ENCODE measurements at regions not wholly inside any gene's neighbourhood (a gene's known extent, or its start where the extent isn't known, plus 50 kb on each side); places are given as distances from the start of the nearest gene placed in this dataset.

DNA sequence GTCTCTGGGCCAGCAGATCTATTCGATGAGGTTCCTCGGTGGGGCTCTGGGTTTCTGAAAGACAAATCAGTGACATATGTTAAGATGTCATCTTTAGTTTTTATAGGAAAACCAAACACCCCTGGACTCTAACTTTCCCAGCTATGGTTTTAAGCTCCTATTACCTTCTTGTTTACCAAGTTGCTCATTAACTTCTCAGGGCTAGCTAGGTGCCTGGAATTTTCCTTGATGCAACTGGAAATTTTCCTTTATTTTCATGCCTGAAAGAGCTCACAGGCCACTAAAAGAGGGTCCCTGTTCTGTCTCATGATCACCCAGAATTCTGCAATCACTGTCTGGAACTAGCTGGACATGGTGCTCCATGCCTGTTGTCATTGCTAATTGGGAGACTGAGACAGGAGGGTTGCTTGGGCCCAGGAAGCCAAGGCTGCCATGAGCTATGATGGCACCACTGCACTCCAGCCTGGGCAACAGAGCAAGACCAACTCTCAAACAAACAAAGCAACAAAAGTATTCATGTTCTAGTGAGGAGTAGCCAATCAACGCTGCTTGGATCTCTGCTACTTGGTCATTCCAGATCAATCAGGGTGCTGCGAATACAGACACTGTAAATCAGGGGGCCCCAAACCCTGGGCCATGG is 1173.5 kb upstream of the AUTS2 start:
- no peak for DNase-seq (ENCODE audit: low spot score)

DNA sequence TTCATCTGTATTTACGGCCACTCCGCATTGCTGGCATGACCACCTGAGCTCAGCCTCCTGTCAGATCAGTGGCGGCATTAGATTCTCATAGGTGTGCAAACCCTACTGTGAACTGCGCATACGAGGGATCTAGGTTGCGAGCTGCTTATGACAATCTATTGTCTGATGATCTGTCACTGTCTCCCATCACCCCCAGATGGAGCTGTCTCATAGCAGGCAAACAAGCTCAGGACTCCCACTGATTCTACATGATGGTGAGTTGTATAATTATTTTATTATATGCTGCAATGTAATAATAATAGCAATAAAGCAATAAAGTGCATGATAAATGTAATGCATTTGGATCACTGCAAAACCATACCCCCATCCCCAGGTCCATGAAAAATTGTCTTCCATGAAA is 1172.9 kb upstream of the AUTS2 start:
- no peak for DNase-seq (ENCODE audit: low spot score)

DNA sequence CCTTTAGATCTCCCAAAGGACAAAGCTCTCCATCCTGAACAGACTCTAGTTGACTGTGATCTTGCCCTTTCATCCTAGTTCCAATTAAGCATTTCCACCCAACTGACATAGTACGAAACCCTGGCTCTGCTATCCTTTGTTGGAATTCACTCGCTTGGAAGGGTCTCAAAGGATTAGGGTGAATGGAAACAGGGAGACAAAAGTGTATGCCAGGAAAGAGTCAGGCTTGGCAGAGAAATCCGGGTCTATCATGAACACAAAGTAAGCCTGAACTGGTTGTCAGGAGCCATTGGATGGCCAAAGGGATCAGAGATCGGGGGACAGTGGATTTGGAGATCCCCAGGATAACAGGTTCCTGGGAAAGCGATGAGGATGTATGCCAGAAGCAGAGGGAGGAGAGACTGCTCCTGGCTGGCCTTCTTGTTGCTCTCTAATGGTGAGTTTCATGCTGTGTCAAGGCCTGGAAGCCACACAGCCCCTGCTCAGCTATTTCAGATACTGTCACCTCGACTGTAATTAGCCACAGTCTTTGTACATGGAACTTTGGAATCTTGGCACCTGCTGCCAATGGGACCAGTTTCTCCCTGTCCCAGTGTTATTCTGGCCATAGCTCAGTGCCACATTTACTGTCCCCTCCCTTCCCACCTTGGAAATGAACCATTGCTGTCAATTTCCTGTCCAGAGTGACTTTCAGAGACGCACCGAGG is 1168.7 kb upstream of the AUTS2 start:
- DNase-seq (ENCODE audit: low spot score): no peak

DNA sequence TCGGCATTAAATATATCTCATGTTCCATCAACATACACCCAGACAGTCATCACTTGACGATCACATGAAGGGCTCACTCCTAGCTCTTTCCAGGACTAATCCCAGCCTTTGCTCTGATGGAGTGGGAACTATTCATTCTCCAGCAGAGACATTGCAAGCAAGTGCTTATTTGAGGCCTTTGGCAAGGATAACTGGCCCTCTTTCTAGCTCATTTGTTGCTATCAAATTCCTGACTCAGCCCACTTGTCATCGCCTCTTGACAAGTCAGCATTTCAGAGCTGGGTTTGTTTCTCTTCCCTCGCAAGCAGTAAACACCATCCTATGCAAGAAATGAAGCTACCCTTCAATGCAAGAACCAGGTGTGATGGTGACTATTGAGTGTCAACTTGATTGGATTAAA is 1165.7 kb upstream of the AUTS2 start:
- no peak for DNase-seq (ENCODE audit: low spot score)

GRCh38 chr7:68433462-68434070 is 1164.7 kb upstream of the AUTS2 start:
- DNase-seq (ENCODE audit: low spot score): no peak

DNA sequence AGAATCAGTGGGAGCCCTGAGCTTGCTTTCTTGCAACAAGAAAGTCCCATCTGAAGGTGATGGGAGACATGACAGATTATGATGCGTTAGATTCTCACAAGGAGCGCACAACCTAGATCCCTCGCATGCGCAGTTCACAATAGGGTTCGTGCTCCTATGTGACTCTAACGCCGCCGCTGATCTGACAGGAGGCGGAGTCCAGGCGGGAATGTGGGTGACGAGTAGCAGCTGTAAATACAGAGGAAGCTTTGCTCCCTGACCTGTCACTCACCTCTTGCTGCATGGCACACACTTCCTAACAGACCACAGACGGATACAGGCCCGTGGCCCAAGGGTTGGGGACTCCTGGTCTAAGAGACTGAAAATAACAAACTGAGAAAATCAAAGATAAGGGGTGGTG is 1163.4 kb upstream of the AUTS2 start:
- no peak for DNase-seq (ENCODE audit: low spot score)

- DNase-seq (ENCODE audit: low spot score): no peak
These were observed 1160.3 kb upstream of the AUTS2 start for GRCh38 chr7:68438016-68438415.

GRCh38 chr7:68438811-68439210 is 1159.5 kb upstream of the AUTS2 start:
- DNase-seq (ENCODE audit: low spot score): no peak

- DNase-seq (ENCODE audit: low spot score): no peak
These were observed 1158.4 kb upstream of the AUTS2 start for GRCh38 chr7:68439897-68440296.

GRCh38 chr7:68440866-68441265 is 1157.4 kb upstream of the AUTS2 start:
- DNase-seq (ENCODE audit: low spot score): no peak

GRCh38 chr7:68441645-68442044 is 1156.6 kb upstream of the AUTS2 start:
- no peak for DNase-seq (ENCODE audit: low spot score)

DNA sequence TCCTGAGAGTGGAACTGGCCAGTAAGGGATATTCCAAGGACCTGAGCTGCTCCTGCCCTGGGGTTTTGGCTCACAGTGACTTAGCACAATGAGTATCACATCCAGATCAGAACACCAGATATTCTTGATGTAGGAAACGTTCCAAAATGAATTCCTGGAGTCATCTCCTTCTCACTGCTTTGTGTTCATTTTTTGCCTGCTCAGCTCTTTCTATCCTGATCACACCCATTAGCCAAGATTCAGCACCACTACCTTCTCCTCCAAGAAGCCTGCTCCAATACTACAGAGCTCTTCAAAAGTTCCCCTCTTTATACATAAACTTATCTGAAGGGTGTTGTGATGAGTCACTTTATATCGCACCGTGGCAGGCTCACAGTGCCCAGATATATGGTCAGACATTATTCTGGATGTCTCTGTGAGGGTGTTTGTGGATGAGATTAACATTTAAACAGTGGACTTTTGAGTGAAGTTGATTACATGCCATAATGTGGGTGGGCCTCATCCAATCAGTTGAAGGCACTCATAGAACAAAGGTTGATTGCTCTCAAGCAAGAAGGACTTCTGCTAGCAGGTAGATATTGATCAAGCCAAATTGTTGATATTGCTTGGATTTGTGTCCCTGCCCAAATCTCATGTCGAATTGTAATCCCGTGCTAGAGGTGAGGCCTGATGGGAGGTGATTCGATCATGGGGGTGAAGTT is 1155.2 kb upstream of the AUTS2 start:
- no peak for DNase-seq (ENCODE audit: low spot score)

DNA sequence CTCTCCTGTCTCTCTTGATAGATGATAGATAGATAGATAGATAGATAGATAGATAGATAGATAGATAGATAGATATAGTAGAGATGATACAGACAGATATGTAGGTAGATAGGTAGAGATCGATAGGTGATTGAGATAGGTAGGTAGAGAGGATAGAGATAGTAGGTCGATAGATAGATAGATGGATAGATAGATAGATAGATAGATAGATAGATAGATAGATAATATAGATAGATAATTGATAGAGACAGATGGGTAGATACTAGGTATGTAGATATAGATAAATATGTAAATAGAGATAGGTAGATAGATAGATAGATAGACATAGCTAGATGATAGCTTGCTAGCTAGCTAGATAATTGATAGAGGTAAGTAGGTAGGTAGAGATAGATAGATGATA is 1154.2 kb upstream of the AUTS2 start:
- DNase-seq (ENCODE audit: low spot score): no peak

DNA sequence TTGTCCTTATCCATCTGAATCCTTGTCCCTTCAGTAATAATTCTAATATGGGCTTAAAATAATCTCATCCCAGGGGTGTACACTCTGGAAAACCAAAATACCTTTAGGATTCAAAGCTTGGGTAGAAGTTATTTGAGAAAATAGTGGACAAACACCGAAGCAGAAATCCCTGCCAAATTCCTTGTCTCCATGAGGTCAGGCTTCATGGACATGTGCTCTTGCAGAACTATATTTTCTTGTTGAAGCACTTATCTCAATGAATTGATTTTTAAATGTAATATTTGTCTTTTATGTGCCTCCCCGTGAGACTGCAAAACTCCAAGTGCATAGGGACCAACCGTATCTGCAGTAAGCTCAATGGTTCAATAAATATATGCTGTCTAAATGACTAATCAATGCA is 1153.3 kb upstream of the AUTS2 start:
- no peak for DNase-seq (ENCODE audit: low spot score)

GRCh38 chr7:68446183-68446582 is 1152.1 kb upstream of the AUTS2 start:
- DNase-seq (ENCODE audit: low spot score): no peak

DNA sequence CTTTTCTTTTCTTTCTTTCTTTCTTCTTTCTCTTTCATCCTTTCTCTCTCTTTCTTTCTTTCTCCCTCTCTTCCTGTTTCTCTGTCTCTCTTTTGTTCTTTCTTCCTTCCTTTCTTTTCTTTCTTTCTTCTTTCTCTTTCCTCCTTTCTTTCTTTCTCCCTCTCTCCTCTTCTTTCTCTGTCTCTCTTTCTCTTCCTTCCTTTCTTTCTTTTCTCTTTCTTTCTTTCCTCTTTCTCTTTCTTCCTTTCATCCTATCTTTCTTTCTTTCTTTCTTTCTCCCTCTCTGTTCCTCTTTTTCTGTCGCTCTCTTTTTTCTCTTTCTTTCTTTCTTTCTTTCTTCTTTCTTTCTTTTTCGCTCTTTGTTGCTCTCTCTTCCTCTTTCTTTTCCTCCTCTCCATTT is 1149.2 kb upstream of the AUTS2 start:
- no peak for DNase-seq (ENCODE audit: low spot score)

GRCh38 chr7:68449816-68450215 is 1148.5 kb upstream of the AUTS2 start:
- no peak for DNase-seq (ENCODE audit: low spot score)

GRCh38 chr7:68454931-68455330 is 1143.3 kb upstream of the AUTS2 start:
- no peak for DNase-seq (ENCODE audit: low spot score)

DNA sequence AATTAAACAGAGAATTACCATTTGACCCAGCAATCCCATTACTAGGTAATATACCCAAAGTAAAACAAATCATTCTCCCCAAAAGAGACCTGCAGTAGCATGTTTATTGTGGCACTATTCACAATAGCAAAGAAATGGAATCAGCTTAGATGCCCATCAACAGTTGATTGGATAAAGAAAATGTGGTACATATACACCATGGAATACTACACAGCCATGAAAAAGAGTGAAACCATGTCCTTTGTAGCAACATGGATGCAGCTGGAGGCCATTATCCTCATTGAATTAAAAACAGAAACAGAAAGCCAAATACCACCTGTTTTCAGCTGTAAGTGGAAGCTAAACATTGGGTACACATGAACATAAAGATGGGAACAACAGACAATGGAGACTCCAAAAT is 1141.8 kb upstream of the AUTS2 start:
- no peak for DNase-seq (ENCODE audit: low spot score)

DNA sequence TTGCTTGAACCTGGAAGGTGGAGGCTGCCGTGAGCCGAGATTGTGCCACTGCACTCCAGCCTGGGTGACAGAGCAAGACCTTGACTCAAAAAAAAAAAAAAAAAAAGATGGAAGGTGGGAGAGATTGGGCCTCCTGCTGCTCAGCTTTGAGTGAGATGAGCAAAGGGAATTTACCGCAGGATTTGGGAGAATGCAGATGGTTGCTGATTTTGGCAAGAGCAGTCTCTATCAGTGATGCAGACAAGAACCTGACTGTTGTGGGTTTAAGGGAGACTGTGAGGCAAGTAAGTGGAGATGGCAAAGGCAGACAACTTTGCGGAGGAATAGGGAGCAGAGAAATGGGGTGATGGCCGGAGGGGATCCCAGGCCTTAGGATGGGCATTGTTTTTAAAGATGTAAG is 1140.8 kb upstream of the AUTS2 start:
- DNase-seq (ENCODE audit: low spot score): no peak

DNA sequence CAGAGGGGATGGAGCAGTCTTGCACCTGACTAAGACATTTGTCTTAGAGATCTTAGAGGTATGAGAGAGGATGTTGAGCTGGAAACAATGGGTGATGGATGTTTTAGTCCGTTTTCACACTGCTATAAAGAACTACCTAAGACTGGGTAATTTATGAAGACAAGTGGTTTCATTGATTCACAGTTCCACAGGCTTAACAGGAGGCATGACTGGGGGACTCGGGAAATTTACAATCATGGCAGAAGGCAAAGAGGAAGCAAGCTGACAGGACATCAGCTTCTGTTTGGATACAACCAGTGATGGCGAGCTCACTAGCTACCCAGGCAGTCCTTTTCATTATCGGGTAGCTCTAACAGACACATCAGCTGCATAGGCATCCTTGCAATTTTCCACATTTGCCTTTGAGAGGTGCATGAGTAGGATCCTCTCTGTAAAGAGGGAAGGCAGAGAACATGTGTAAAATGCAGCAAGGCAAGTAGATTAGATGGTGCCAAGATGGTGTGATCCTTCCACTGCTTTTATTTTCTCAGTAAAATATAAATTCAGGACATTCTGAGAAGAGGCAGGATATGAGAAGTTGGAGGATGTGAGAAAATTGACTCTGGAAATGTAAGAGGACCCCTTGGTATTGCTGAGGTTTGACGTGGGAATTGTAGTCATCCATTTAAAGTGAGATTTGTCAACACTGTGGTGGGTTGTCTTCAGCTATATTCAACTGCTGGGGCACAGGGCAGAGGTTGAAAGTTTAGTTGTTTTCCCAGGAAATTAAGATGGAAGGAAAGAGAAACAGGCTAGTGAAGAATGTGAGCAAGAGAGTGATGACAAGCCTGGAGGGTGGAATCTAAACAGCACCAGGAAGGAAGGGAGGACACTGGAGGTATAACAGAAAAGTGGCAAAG is 1140.0 kb upstream of the AUTS2 start:
- no peak for DNase-seq (ENCODE audit: low spot score)

GRCh38 chr7:68461430-68461829 is 1136.8 kb upstream of the AUTS2 start:
- no peak for DNase-seq (ENCODE audit: low spot score)
